PC-9 (cell line): ENCODE measurements at regions not wholly inside any gene's neighbourhood (a gene's known extent, or its start where the extent isn't known, plus 50 kb on each side); places are given as distances from the start of the nearest gene placed in this dataset.

Experiments used
- EZH2 ChIP-seq: fragments of 200-600 bp; sonication (generic); IDR thresholded peaks from 2 replicates; pipeline ENCODE4 v1.8.0; 2017; ENCODE audit warnings: antibody characterized with exemption, low read depth
- TF ChIP-seq, protein P1 (sequence below): fragments of 200-600 bp; sonication (generic); conservative IDR thresholded peaks from 2 replicates; pipeline ENCODE4 v1.6.1; 2017; ENCODE audit warnings: mixed run types, antibody characterized with exemption, mild to moderate bottlenecking, moderate library complexity

- TF ChIP-seq, protein P1, sequence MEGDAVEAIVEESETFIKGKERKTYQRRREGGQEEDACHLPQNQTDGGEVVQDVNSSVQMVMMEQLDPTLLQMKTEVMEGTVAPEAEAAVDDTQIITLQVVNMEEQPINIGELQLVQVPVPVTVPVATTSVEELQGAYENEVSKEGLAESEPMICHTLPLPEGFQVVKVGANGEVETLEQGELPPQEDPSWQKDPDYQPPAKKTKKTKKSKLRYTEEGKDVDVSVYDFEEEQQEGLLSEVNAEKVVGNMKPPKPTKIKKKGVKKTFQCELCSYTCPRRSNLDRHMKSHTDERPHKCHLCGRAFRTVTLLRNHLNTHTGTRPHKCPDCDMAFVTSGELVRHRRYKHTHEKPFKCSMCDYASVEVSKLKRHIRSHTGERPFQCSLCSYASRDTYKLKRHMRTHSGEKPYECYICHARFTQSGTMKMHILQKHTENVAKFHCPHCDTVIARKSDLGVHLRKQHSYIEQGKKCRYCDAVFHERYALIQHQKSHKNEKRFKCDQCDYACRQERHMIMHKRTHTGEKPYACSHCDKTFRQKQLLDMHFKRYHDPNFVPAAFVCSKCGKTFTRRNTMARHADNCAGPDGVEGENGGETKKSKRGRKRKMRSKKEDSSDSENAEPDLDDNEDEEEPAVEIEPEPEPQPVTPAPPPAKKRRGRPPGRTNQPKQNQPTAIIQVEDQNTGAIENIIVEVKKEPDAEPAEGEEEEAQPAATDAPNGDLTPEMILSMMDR = no peak
- no peak for TF ChIP-seq EZH2
Observed at GRCh38 chr10:88066319-88066718, 202.9 kb downstream of the PTEN start.
